ENCODE measurements at regions not wholly inside any gene's neighbourhood (a gene's known extent, or its start where the extent isn't known, plus 50 kb on each side); places are given as distances from the start of the nearest gene placed in this dataset.

GRCh38 chr9:73655363-73655762 is 503.7 kb downstream of the ANXA1 start:
- TF ChIP-seq CTCF (IDR thresholded peaks at IDR 0.05; ENCODE audit: low read depth, low read length): no peak
- H3K36me3 ChIP-seq: no peaks in the 10 kb centered on the region
- H3K9me3 ChIP-seq (ENCODE audit: severe bottlenecking): no peaks in the 10 kb centered on the region
- no peaks in the 10 kb centered on the region for H3K27me3 ChIP-seq (ENCODE audit: insufficient read depth, low read depth, severe bottlenecking)
- no peak overlapping the region for H3K27ac ChIP-seq
- no peak for DNase-seq
- H3K4me3 ChIP-seq (ENCODE audit: low read depth, low read length): no peak overlapping the region

GRCh38 chr9:73655831-73656230 is 504.2 kb downstream of the ANXA1 start:
- H3K9me3 ChIP-seq (ENCODE audit: severe bottlenecking): no peaks in the 10 kb centered on the region
- H3K27me3 ChIP-seq (ENCODE audit: insufficient read depth, low read depth, severe bottlenecking): no peaks in the 10 kb centered on the region
- H3K36me3 ChIP-seq: no peaks in the 10 kb centered on the region
- no peak overlapping the region for H3K4me3 ChIP-seq (ENCODE audit: low read depth, low read length)
- no peak for DNase-seq
- H3K27ac ChIP-seq: no peak overlapping the region
- no peak for TF ChIP-seq CTCF (IDR thresholded peaks at IDR 0.05; ENCODE audit: low read depth, low read length)

GRCh38 chr9:73665253-73665652 is 513.6 kb downstream of the ANXA1 start:
- H3K27me3 ChIP-seq (ENCODE audit: insufficient read depth, low read depth, severe bottlenecking): no peaks in the 10 kb centered on the region
- no peaks in the 10 kb centered on the region for H3K9me3 ChIP-seq (ENCODE audit: severe bottlenecking)
- DNase-seq: no peak
- no peak overlapping the region for H3K4me3 ChIP-seq (ENCODE audit: low read depth, low read length)
- no peak for TF ChIP-seq CTCF (IDR thresholded peaks at IDR 0.05; ENCODE audit: low read depth, low read length)
- H3K36me3 ChIP-seq: no peaks in the 10 kb centered on the region
- H3K27ac ChIP-seq: no peak overlapping the region

- H3K27me3 ChIP-seq (ENCODE audit: insufficient read depth, low read depth, severe bottlenecking): no peaks in the 10 kb centered on the region
- no peak for DNase-seq
- no peak overlapping the region for H3K27ac ChIP-seq
- TF ChIP-seq CTCF (IDR thresholded peaks at IDR 0.05; ENCODE audit: low read depth, low read length): no peak
- no peaks in the 10 kb centered on the region for H3K36me3 ChIP-seq
- H3K9me3 ChIP-seq (ENCODE audit: severe bottlenecking): no peaks in the 10 kb centered on the region
- no peak overlapping the region for H3K4me3 ChIP-seq (ENCODE audit: low read depth, low read length)
Observed at GRCh38 chr9:73667749-73668148, 516.1 kb downstream of the ANXA1 start.

- Histone ChIP-seq H3K9me3 (ENCODE audit: severe bottlenecking) (no peaks in the 10 kb centered on the region), H3K4me3 (ENCODE audit: low read depth, low read length) (no peak overlapping the region), H3K27me3 (ENCODE audit: insufficient read depth, low read depth, severe bottlenecking) (no peaks in the 10 kb centered on the region), H3K36me3 (no peaks in the 10 kb centered on the region), H3K27ac (no peak overlapping the region)
- DNase-seq: no peak
- no peak for TF ChIP-seq CTCF (IDR thresholded peaks at IDR 0.05; ENCODE audit: low read depth, low read length)
Observed at GRCh38 chr9:73680831-73681230, 529.2 kb downstream of the ANXA1 start.

- Histone ChIP-seq H3K9me3 (ENCODE audit: severe bottlenecking) (no peaks in the 10 kb centered on the region), H3K4me3 (ENCODE audit: low read depth, low read length) (no peak overlapping the region), H3K36me3 (no peaks in the 10 kb centered on the region), H3K27me3 (ENCODE audit: insufficient read depth, low read depth, severe bottlenecking) (no peaks in the 10 kb centered on the region), H3K27ac (no peak overlapping the region)
- TF ChIP-seq CTCF (IDR thresholded peaks at IDR 0.05; ENCODE audit: low read depth, low read length): no peak
- DNase-seq: no peak
Observed at GRCh38 chr9:73682789-73683188, 531.1 kb downstream of the ANXA1 start.

Measured in WERI-Rb-1 (cell line).